H1 (cell line): ENCODE measurements at regions not wholly inside any gene's neighbourhood (a gene's known extent, or its start where the extent isn't known, plus 50 kb on each side); places are given as distances from the start of the nearest gene placed in this dataset.
A peak's percentile ranks its signal among the peaks of the same experiment; 100 is the strongest.

ENCODE experiments used
- BACH1 ChIP-seq: IDR thresholded peaks from 2 replicates; pipeline ENCODE4 v1.6.1; 2012; ENCODE audit warnings: low read length, improper control_type of control experiment
- CHD2 ChIP-seq: IDR thresholded peaks from 2 replicates; pipeline ENCODE4 v1.6.1; 2012; ENCODE audit warnings: low read length, improper control_type of control experiment
- CHD7 ChIP-seq: fragments of 300-600 bp; sonication (generic); IDR thresholded peaks from 2 replicates; pipeline ENCODE4 v1.7.1; 2012; ENCODE audit warnings: low read length, moderate library complexity, mild to moderate bottlenecking, inconsistent platforms; ENCODE audit not compliant: insufficient replicate concordance
- GABPA ChIP-seq: IDR thresholded peaks from 2 replicates; pipeline ENCODE4 v1.6.1; 2011; ENCODE audit warnings: mild to moderate bottlenecking, low read length, moderate library complexity, borderline replicate concordance; ENCODE audit not compliant: insufficient read depth
- HDAC6 ChIP-seq: IDR thresholded peaks from one replicate; pipeline ENCODE4 v1.7.1; 2012; ENCODE audit warnings: low read depth, mild to moderate bottlenecking, inconsistent platforms, low read length, moderate library complexity
- JUND ChIP-seq: IDR thresholded peaks from 2 replicates; pipeline ENCODE4 v1.6.1; 2011; ENCODE audit warnings: mild to moderate bottlenecking, improper control_type of control experiment, low read length
- MAFK ChIP-seq: IDR thresholded peaks from 2 replicates; pipeline ENCODE4 v1.6.1; 2012; ENCODE audit warnings: low read depth, mild to moderate bottlenecking, improper control_type of control experiment, low read length
- POLR2A ChIP-seq, 2 experiments: IDR thresholded peaks; 1 replicate in 1 of 2; 2 replicates in 1 of 2; pipeline ENCODE4 v1.6.1; 2011; ENCODE audit warnings: low read depth in 2 of 2, low read length in 2 of 2, mild to moderate bottlenecking in 2 of 2; ENCODE audit errors: control extremely low read depth in 1 of 2
- SIRT6 ChIP-seq: IDR thresholded peaks from one replicate; pipeline ENCODE4 v1.7.1; 2012; ENCODE audit warnings: low read length, inconsistent platforms
- SP4 ChIP-seq: IDR thresholded peaks from 2 replicates; pipeline ENCODE4 v1.6.1; 2012; ENCODE audit warnings: low read length, inconsistent platforms
- TBP ChIP-seq: IDR thresholded peaks from 2 replicates; pipeline ENCODE4 v1.6.1; 2011; ENCODE audit warnings: low read depth, low read length, improper control_type of control experiment
- TCF12 ChIP-seq: IDR thresholded peaks from 2 replicates; pipeline ENCODE4 v1.6.1; 2011; ENCODE audit warnings: low read depth, mild to moderate bottlenecking, low read length
- TEAD4 ChIP-seq: IDR thresholded peaks from 2 replicates; pipeline ENCODE4 v1.6.1; 2012; ENCODE audit warnings: low read depth, low read length, inconsistent platforms, mixed read lengths

GRCh38 chr9:13513716-13514444 lies 234.4 kb upstream of the MPDZ start (continued):
- TF ChIP-seq CHD7 (no peak), MAFK (no peak), SIRT6 (no peak), POLR2A (IDR thresholded peaks at IDR 0.05; ENCODE audit: control extremely low read depth in 1 of 2, low read depth in 2 of 2, low read length in 2 of 2) (0 out of 3 replicates have a peak, but pooled peaks of 1 of the 2 experiments have one; percentile 26), TBP (no peak), GABPA (no peak), TEAD4 (peak; percentile 72), TCF12 (peak; percentile 87; the same call in 1 of the 2 replicates), CHD2 (no peak), JUND (no peak), HDAC6 (no peak), BACH1 (no peak), SP4 (no peak)
